Neural progenitor cell (in vitro differentiated cells): ENCODE measurements at regions not wholly inside any gene's neighbourhood (a gene's known extent, or its start where the extent isn't known, plus 50 kb on each side); places are given as distances from the start of the nearest gene placed in this dataset.

Source experiments
- DNase-seq: peaks from one replicate; pipeline ENCODE4 v3.0.0-alpha.2; 2016; ENCODE audit warnings: low spot score
- H2AFZ ChIP-seq: fragments of 200-600 bp; sonication (generic); replicated peaks from 2 replicates; pipeline ENCODE4 v1.6.1; 2016; ENCODE audit warnings: antibody characterized with exemption
- H3F3A ChIP-seq: fragments of 200-600 bp; sonication (generic); 2 replicates; pipeline ENCODE4 v1.6.1; 2016; ENCODE audit warnings: antibody characterized with exemption, low read depth
- H3K27ac ChIP-seq: fragments of 200-600 bp; sonication (generic); 2 replicates; pipeline ENCODE4 v1.5.1; 2016; ENCODE audit warnings: mild to moderate bottlenecking
- H3K27me3 ChIP-seq: fragments of 200-600 bp; sonication (generic); 2 replicates; pipeline ENCODE4 v1.6.1; 2016; ENCODE audit warnings: mild to moderate bottlenecking, moderate library complexity
- H3K36me3 ChIP-seq: fragments of 200-600 bp; sonication (generic); 2 replicates; pipeline ENCODE4 v1.5.1; 2016
- H3K4me1 ChIP-seq: fragments of 200-600 bp; sonication (generic); 2 replicates; pipeline ENCODE4 v1.6.1; 2016; ENCODE audit warnings: mixed run types
- H3K4me2 ChIP-seq: fragments of 200-600 bp; sonication (generic); 2 replicates; pipeline ENCODE4 v1.6.1; 2016
- H3K4me3 ChIP-seq: fragments of 200-600 bp; sonication (generic); 2 replicates; pipeline ENCODE4 v1.5.1; 2016
- H3K79me2 ChIP-seq: fragments of 200-600 bp; sonication (generic); 2 replicates; pipeline ENCODE4 v1.6.1; 2016; ENCODE audit warnings: low read depth
- H3K9ac ChIP-seq: fragments of 200-600 bp; sonication (generic); 2 replicates; pipeline ENCODE4 v1.6.1; 2016
- H3K9me3 ChIP-seq: fragments of 200-600 bp; sonication (generic); 2 replicates; pipeline ENCODE4 v1.5.1; 2016; ENCODE audit warnings: low read depth
- H4K20me1 ChIP-seq: fragments of 200-600 bp; sonication (generic); 2 replicates; pipeline ENCODE4 v1.6.1; 2016; ENCODE audit warnings: low read depth
- H3K27ac Mint-ChIP-seq: 3 replicates; pipeline ENCODE4 v1.8.0; 2021; ENCODE audit warnings: mixed read lengths
- H3K27me3 Mint-ChIP-seq: 2 replicates; pipeline ENCODE4 v1.8.0; 2022; ENCODE audit warnings: low read depth, mild to moderate bottlenecking, inconsistent platforms, moderate library complexity, mixed read lengths; ENCODE audit not compliant: insufficient read depth
- H3K36me3 Mint-ChIP-seq: 3 replicates; pipeline ENCODE4 v1.8.0; 2021; ENCODE audit warnings: mixed read lengths
- H3K4me1 Mint-ChIP-seq: 3 replicates; pipeline ENCODE4 v1.8.0; 2021; ENCODE audit warnings: mixed read lengths
- H3K4me3 Mint-ChIP-seq: 3 replicates; pipeline ENCODE4 v1.8.0; 2021; ENCODE audit warnings: mild to moderate bottlenecking, moderate library complexity, mixed read lengths
- H3K9me3 Mint-ChIP-seq: 3 replicates; pipeline ENCODE4 v1.8.0; 2020; ENCODE audit warnings: mixed read lengths
- CTCF ChIP-seq: fragments of 200-600 bp; sonication (generic); IDR thresholded peaks from 2 replicates; pipeline ENCODE4 v1.5.1; 2017; ENCODE audit warnings: antibody characterized with exemption, mild to moderate bottlenecking
- EZH2 ChIP-seq: fragments of 200-600 bp; sonication (generic); IDR thresholded peaks from 2 replicates; pipeline ENCODE4 v1.6.1; 2017; ENCODE audit warnings: antibody characterized with exemption, mild to moderate bottlenecking, moderate library complexity
- EZH2phosphoT487 ChIP-seq: fragments of 200-600 bp; sonication (generic); IDR thresholded peaks from 2 replicates; pipeline ENCODE4 v1.6.1; 2017; ENCODE audit warnings: antibody characterized with exemption

GRCh38 chr13:23060959-23061358, 119.8 kb upstream of the SGCG start:
- Mint-ChIP-seq H3K36me3 (no peaks in the 10 kb centered on the region), H3K27ac (no peak overlapping the region), H3K4me3 (no peak overlapping the region), H3K27me3 (peaks cover 4% of the 10 kb centered on the region), H3K4me1 (no peaks in the 10 kb centered on the region), H3K9me3 (no peaks in the 10 kb centered on the region)
- H3K27me3 ChIP-seq, result no peaks in the 10 kb centered on the region
- no peak for TF ChIP-seq EZH2phosphoT487
- TF ChIP-seq CTCF, result no peak
- TF ChIP-seq EZH2, result no peak
- H3K4me3 ChIP-seq, result no peak overlapping the region
- no peaks in the 10 kb centered on the region for H4K20me1 ChIP-seq
- no peak for DNase-seq
- H3K79me2 ChIP-seq, result no peaks in the 10 kb centered on the region
- H3K36me3 ChIP-seq, result no peaks in the 10 kb centered on the region
- H3K4me1 ChIP-seq, result no peaks in the 10 kb centered on the region
- H3F3A ChIP-seq, result peaks cover 14% of the 10 kb centered on the region
- H3K9me3 ChIP-seq, result no peaks in the 10 kb centered on the region
- H2AFZ ChIP-seq, result peak overlapping the region; percentile 1
- H3K4me2 ChIP-seq, result no peak overlapping the region
- H3K27ac ChIP-seq, result no peak overlapping the region
- no peak overlapping the region for H3K9ac ChIP-seq

- Histone ChIP-seq H3K9me3 (no peaks in the 10 kb centered on the region), H3K9ac (no peak overlapping the region), H3F3A (no peaks in the 10 kb centered on the region), H3K4me3 (no peak overlapping the region), H3K36me3 (no peaks in the 10 kb centered on the region), H3K27me3 (no peaks in the 10 kb centered on the region), H3K4me2 (no peak overlapping the region), H4K20me1 (no peaks in the 10 kb centered on the region), H3K79me2 (no peaks in the 10 kb centered on the region), H2AFZ (no peak overlapping the region), H3K27ac (no peak overlapping the region), H3K4me1 (no peaks in the 10 kb centered on the region)
- DNase-seq, result no peak
- peaks cover 8% of the 10 kb centered on the region for H3K9me3 Mint-ChIP-seq
- H3K36me3 Mint-ChIP-seq, result no peaks in the 10 kb centered on the region
- peaks cover 4% of the 10 kb centered on the region for H3K27me3 Mint-ChIP-seq
- TF ChIP-seq EZH2, result no peak
- no peak for TF ChIP-seq CTCF
- no peak for TF ChIP-seq EZH2phosphoT487
- H3K27ac Mint-ChIP-seq, result no peak overlapping the region
- H3K4me3 Mint-ChIP-seq, result no peak overlapping the region
- H3K4me1 Mint-ChIP-seq, result no peaks in the 10 kb centered on the region
These were observed 113.7 kb upstream of the SGCG start for GRCh38 chr13:23067129-23067528.

- Mint-ChIP-seq H3K9me3 (peaks cover 11% of the 10 kb centered on the region), H3K27me3 (peaks cover 4% of the 10 kb centered on the region), H3K4me1 (no peaks in the 10 kb centered on the region), H3K4me3 (no peak overlapping the region), H3K27ac (no peak overlapping the region), H3K36me3 (no peaks in the 10 kb centered on the region)
- no peaks in the 10 kb centered on the region for H3K79me2 ChIP-seq
- no peak for DNase-seq
- no peak for TF ChIP-seq CTCF
- TF ChIP-seq EZH2phosphoT487, result no peak
- no peak for TF ChIP-seq EZH2
- no peaks in the 10 kb centered on the region for H3F3A ChIP-seq
- no peak overlapping the region for H3K4me2 ChIP-seq
- H3K27ac ChIP-seq, result no peak overlapping the region
- H3K36me3 ChIP-seq, result no peaks in the 10 kb centered on the region
- H3K27me3 ChIP-seq, result no peaks in the 10 kb centered on the region
- no peak overlapping the region for H3K9ac ChIP-seq
- H2AFZ ChIP-seq, result no peak overlapping the region
- no peaks in the 10 kb centered on the region for H3K9me3 ChIP-seq
- no peaks in the 10 kb centered on the region for H3K4me1 ChIP-seq
- H4K20me1 ChIP-seq, result no peaks in the 10 kb centered on the region
- no peak overlapping the region for H3K4me3 ChIP-seq
These were observed 111.2 kb upstream of the SGCG start for GRCh38 chr13:23069566-23069965.
